ENCODE measurements at regions not wholly inside any gene's neighbourhood (a gene's known extent, or its start where the extent isn't known, plus 50 kb on each side); places are given as distances from the start of the nearest gene placed in this dataset.
"Not testable (repeated sequence)": the region's sequence is repeated elsewhere in the genome, so short reads cannot be mapped to it uniquely, and the experiment has no call there.

DNA sequence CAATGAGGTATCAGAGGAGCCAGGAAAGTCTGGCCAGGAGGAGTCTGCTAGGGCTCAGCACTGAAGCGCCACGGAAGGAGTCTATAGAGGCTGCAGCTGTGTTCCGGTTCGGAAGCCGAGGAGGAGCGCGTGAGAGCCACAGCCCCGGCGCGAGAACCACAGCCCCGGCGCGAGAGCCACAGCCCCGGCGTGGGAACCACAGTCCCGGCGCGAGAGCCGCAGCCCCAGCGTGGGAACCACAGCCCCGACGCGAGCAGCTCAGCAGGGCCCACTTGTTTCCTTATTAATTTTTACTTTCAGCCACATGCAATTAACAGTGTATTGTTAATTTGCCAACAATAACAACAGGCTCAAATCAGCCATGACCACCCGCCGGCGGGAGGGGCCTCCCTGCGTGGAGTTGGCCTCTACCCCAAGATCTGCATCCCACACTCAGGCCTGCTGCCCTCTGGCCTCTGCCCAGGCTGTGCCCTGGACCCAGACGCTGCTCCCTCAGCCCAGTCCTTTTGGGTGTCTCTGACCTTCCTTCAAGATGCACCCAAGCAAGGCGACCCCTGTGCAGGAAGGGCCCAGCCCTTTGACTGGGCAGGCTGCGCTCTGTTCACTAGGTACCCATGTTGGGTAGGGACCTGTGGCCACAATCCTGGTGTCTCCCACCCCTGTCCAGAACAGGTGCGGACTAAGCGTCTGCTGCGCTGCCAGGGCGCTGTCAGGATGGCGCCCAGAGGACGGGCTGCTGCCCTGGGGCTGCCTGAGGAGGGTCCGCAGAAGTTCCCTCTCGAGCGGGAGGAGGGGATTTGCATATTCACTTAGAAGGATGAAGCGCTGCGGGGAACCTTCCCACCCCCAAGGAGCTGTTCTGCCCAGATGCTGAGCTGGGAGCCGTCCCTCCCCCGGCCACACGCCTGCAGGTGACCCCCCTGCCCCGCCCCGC is 113.8 kb downstream of the ADRA2C start:
- DNase-seq (ENCODE audit: low read depth, low spot score) = peak; percentile 22

DNA sequence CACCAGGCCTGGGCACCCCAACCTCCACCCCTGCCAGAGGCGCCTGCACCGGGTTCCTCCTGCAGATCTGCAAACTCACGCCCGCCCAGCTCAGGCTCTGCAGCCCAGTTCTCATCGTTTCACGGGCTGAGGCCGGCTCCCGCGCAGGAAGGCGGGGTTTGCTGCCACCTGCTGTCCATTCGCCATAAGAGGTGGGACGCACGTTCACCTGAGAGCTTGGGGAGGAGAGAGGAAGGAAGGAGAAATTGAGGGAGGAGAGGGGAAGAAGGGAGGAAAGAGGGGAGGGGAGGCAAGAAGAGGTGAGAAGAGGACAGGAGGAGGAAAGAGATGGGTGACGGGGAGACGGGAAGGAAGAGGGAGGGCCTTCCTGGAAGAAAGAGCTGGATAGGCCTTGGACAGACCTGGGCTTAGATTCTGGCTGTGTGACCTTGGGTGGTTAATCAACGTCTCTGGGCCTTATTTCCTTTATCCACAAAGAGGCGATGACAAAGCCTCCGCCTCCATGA is 114.5 kb downstream of the ADRA2C start:
- DNase-seq (ENCODE audit: low read depth, low spot score) = peak; percentile 92

DNA sequence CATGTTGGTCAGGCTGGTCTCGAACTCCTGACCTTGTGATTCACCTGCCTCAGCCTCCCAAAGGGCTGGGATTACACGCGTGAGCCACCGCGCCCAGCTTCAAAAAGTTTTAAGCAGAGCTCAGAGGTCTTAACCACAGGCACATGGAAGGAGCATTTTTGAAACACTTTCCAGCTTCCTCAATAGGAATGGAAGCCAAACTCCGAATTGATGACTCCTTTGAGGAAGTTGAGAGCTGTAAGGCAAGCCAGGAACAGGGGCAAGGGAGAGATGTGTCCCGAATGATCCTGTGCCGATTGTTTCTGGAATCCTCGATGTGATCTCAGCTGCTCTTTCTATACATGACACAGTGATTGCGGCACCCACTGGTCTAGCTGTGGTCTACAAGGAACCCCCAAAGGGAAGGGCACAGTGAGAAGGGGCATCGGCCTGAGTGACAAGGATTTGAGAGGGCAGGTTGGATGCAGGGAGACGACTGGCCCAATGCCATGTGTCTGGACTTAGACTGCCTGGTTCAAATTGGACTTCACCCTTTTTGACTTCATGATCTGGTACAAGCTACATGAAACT is 116.2 kb downstream of the ADRA2C start:
- DNase-seq (ENCODE audit: low read depth, low spot score) = not testable (repeated sequence)

DNA sequence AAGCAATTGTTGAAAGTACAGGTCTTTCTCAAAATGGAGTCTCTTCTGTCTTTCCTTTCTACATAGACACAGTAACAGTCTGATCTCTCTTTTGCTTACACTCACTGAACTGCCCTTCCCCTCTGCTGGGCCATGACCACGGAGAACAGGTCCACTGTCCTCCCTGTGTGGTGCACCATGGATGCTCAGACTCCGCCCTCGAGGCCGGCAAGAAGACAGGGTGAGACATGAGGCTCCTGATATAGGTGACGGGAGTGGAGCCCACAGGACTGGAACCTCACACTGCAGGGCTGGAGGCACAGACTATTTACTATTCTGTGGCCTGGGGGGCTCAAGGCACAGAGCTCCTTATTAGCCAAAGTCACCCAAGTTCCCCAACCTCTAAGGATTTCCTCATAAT is 118.1 kb downstream of the ADRA2C start:
- DNase-seq (ENCODE audit: low read depth, low spot score) = not testable (repeated sequence)

GRCh38 chr4:3893590-3893989 is 127.4 kb downstream of the ADRA2C start:
- DNase-seq (ENCODE audit: low read depth, low spot score) = peak; percentile 82

DNA sequence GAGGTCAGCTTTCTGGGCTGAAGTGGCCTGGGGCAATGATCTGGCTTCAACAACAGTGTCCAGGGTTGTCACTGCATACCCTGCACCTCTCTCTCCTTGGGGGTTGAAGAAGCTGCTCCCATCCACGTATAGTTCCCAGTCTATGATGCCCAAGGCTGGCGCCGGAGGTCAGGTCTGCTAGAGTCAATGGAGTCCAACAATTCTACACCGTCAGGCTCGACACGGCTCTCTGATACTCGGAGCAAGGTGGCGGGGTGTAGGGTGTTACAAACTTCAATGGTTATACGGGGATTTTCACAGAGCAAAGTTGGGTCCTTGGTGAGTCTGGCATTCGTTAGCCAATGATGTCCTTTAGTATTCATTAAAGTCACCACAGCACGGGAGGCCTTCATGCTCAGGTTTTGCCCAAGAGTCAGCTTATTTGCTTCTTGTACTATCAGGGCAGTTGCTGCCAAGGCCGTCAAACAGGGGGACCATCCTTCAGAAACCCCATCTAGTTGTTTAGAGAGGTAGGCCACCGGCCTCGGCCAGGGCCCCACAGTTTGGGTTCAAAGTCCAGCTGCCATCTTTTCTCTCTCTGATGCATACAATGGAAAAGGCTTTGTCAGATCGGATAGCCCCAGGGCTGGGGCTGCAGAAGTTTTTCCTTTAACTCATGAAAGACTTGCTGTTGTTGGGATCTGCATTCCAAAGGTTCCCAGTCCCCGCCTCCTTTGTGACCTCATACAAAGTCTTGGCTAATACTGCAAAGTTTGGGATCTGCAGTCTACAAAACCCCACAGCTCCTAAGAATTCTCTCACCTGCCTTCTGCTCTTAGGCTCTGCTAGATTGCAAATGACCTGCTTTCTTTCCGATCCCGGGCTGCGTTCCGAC is 128.1 kb downstream of the ADRA2C start:
- DNase-seq (ENCODE audit: low read depth, low spot score) = peak; percentile 88

DNA sequence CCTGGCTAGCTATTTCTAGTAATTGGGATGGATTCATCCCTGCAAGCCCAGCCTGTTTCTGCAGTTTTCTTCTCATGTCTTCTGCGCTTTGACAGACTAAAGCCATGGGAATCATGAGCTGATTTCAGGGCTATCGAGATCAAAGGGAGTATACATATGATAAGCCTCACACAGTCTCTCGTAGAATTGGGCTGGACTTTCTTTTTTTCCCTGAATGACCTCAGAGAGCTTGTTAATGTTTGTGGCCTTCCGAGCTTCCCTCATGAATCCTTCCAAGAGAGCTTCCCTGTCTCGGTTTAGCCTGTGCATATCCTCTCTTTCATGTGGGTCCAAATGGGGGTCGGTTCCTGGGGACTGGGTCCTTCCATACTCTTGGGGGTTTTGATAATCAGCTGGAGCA is 130.3 kb downstream of the ADRA2C start:
- no peak for DNase-seq (ENCODE audit: low read depth, low spot score)

DNA sequence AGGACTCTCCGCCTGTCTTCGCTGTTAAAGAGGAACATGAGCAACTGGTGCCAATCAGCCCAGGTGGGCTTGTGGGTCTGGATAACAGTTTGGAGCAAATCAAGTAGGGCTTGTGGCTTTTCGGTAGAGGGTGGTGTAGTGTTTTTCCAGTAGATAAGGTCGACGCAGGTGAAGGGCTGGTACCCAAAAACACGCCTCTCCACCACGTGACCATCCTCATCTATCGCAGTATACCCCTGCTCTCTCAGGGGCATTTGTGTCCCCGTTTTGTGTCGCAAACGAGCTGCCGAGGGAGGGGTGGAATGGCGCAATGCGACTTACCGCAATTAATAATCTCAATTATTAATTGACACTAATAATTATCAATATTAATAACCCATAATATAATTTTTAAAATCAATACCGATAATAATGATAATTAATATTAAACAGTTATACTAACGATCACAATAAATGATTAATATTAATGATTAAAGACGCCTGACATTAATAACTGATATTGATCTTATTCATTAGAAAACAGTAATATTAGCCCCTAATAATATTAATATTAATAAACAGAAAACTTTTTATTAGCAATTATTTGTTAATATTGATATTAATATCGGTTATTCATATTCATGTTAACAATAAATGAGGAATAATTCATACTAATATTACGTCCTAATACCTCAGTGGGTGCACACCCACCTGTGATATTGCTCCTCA is 130.8 kb downstream of the ADRA2C start:
- DNase-seq (ENCODE audit: low read depth, low spot score) = not testable (repeated sequence)

GRCh38 chr4:3898098-3898497 is 131.9 kb downstream of the ADRA2C start:
- no peak for DNase-seq (ENCODE audit: low read depth, low spot score)

- DNase-seq (ENCODE audit: low read depth, low spot score) = not testable (repeated sequence)
Measured at GRCh38 chr4:3898928-3899327, 132.7 kb downstream of the ADRA2C start.

GRCh38 chr4:3904264-3904955 is 138.2 kb downstream of the ADRA2C start:
- not testable (repeated sequence) for DNase-seq (ENCODE audit: low read depth, low spot score)

GRCh38 chr4:3909616-3910015 is 143.4 kb downstream of the ADRA2C start:
- not testable (repeated sequence) for DNase-seq (ENCODE audit: low read depth, low spot score)

DNA sequence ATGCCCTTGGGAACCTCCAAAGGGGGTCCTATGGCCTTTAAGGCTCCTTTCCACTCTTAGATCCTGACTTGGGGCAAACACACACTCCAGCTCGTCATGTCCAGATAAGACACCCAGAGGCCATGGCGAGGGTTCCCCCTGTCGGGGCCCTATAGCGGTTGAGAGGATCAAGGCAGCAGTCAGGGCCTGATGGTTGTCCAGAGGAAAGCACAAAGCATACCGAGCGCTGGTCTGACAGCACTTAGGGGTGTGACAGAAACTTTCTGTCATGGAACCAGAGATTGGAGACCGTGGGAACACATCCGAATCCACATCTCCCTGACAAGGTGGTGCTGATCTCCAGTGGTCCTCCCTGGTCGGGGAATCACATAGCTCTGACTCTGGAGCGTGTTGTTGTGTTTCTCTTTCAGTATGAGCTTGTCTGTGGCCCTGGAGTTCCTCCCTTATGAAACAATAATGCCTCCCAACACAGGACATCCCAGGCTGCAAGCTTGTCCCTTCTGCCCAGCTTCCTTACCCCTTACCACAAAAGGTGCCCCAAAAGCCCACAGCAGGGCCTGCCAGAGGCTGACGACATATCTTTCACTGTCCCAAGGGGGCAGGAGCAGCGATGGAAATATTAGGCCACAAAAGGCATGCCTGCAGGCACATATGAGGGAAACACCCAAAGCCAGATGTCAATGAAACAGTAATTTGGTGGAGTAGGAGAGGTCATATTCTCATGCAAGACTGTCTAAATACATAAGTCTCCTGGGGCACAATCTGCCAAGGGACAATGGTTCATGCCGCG is 144.2 kb downstream of the ADRA2C start:
- DNase-seq (ENCODE audit: low read depth, low spot score) = not testable (repeated sequence)

- no peak for DNase-seq (ENCODE audit: low read depth, low spot score)
Measured at GRCh38 chr4:3911252-3911856, 145.2 kb downstream of the ADRA2C start.

GRCh38 chr4:3914511-3914910 is 148.3 kb downstream of the ADRA2C start:
- DNase-seq (ENCODE audit: low read depth, low spot score) = not testable (repeated sequence)

GRCh38 chr4:3919509-3919908 is 153.3 kb downstream of the ADRA2C start:
- peak; percentile 38 for DNase-seq (ENCODE audit: low read depth, low spot score)

DNA sequence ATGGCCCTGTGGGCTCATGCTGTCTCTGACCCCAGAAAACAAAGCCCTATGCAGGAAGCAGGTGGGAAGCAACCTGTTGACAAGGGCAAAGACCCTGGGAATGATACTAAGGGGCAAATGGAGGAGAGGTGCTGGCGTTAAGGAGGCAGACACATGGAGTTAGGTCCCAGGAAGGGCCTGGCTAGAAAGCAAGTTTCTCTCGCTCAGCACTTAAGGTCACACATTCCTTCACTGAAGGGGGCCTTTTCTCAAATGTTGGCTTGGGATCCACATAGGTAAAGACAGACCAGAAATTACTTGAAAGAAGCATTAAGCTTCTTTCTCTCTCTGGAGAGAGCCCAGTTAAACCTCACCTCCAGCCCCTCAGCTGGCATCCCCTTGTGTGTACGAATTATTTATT is 155.7 kb downstream of the ADRA2C start:
- DNase-seq (ENCODE audit: low read depth, low spot score) = not testable (repeated sequence)

DNA sequence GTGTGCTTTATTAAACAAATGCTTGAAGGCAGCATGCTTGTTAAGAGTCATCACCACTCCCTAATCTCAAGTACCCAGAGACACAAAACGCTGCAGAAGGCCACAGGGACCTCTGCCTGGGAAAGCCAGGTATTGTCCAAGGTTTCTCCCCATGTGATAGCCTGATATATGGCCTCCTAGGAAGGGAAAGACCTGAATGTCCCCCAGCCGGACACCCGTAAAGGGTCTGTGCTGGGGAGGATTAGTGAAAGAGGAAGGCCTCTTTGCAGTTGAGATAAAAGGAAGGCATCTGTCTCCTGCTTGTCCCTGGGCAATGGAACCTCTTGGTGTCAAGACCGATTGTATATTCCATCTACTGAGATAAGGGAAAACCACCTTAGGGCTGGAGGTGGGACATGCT is 159.7 kb downstream of the ADRA2C start:
- DNase-seq (ENCODE audit: low read depth, low spot score) = peak; percentile 77

GRCh38 chr4:3926271-3926670 is 160.1 kb downstream of the ADRA2C start:
- DNase-seq (ENCODE audit: low read depth, low spot score) = peak; percentile 62

All from ELF-1 (cell line).